Liver (tissue), 8 donors: ENCODE measurements at regions not wholly inside any gene's neighbourhood (a gene's known extent, or its start where the extent isn't known, plus 50 kb on each side); places are given as distances from the start of the nearest gene placed in this dataset.

Experiments used
- DNase-seq: peaks from one replicate; pipeline ENCODE4 v3.0.0-alpha.2; 2017; ENCODE audit warnings: low spot score
- H3K27ac ChIP-seq, 2 donors: one replicate each; pipeline ENCODE4 v1.7.0; 2013; ENCODE audit warnings: inconsistent platforms in 2 of 2, low read length in 2 of 2, control low read depth in 1 of 2, low read depth in 1 of 2, mild to moderate bottlenecking in 1 of 2
- H3K27me3 ChIP-seq, 4 donors: one replicate each; pipeline versions ENCODE4 v1.6.1 to v1.7.0; 2013; ENCODE audit warnings: low read length in 3 of 4, inconsistent platforms in 1 of 4, mild to moderate bottlenecking in 1 of 4, moderate library complexity in 1 of 4; ENCODE audit not compliant: control insufficient read depth in 4 of 4, insufficient read depth in 4 of 4
- H3K36me3 ChIP-seq, 4 donors: one replicate each; pipeline versions ENCODE4 v1.6.1 to v1.7.0; 2013; ENCODE audit warnings: low read length in 3 of 4, mild to moderate bottlenecking in 3 of 4, low read depth in 1 of 4, moderate library complexity in 1 of 4; ENCODE audit not compliant: control insufficient read depth in 4 of 4, insufficient read depth in 3 of 4
- H3K4me1 ChIP-seq, 4 donors: one replicate each; pipeline versions ENCODE4 v1.6.1 to v1.7.0; 2013; ENCODE audit warnings: low read length in 3 of 4, mild to moderate bottlenecking in 3 of 4, moderate library complexity in 1 of 4; ENCODE audit not compliant: control insufficient read depth in 4 of 4, insufficient read depth in 4 of 4
- H3K4me3 ChIP-seq, 3 donors: one replicate each; pipeline versions ENCODE4 v1.6.1 to v1.7.0; 2013; ENCODE audit warnings: low read length in 3 of 3, control low read depth in 1 of 3, low read depth in 1 of 3, mild to moderate bottlenecking in 1 of 3
- H3K9ac ChIP-seq, 2 donors: one replicate each; pipeline ENCODE4 v1.7.0; 2013; ENCODE audit warnings: low read length in 2 of 2, mild to moderate bottlenecking in 2 of 2, moderate library complexity in 2 of 2, control low read depth in 1 of 2, low read depth in 1 of 2
- H3K9me3 ChIP-seq, 4 donors: one replicate each; pipeline versions ENCODE4 v1.6.1 to v1.7.0; 2013; ENCODE audit warnings: low read length in 3 of 4; ENCODE audit not compliant: control insufficient read depth in 4 of 4
- CTCF ChIP-seq: fragments of 150-350 bp; IDR thresholded peaks from 2 replicates; pipeline ENCODE4 v1.5.1; 2017; ENCODE audit warnings: improper control_type of control experiment, low read depth, low read length; ENCODE audit not compliant: missing input control
- EGR1 ChIP-seq, 2 donors: IDR thresholded peaks; 2 replicates each; pipeline ENCODE4 v1.6.1; 2016 to 2018; ENCODE audit warnings: antibody characterized with exemption in 2 of 2, low read depth in 2 of 2
- FOXA1 ChIP-seq: IDR thresholded peaks from 2 replicates; pipeline ENCODE4 v1.6.1; 2016; ENCODE audit warnings: antibody characterized with exemption
- FOXA2 ChIP-seq: IDR thresholded peaks from 2 replicates; pipeline ENCODE4 v1.6.1; 2016; ENCODE audit warnings: antibody characterized with exemption
- GABPA ChIP-seq, 2 donors: IDR thresholded peaks in 1 of 2; conservative IDR thresholded peaks in 1 of 2; 2 replicates each; pipeline ENCODE4 v1.6.1; 2016; ENCODE audit warnings: antibody characterized with exemption in 2 of 2, mild to moderate bottlenecking in 1 of 2, moderate library complexity in 1 of 2
- HNF4A ChIP-seq, 2 donors: conservative IDR thresholded peaks; 2 replicates each; pipeline ENCODE4 v1.6.1; 2016; ENCODE audit warnings: antibody characterized with exemption in 2 of 2, mild to moderate bottlenecking in 2 of 2
- HNF4G ChIP-seq: IDR thresholded peaks from 2 replicates; pipeline ENCODE4 v1.6.1; 2016; ENCODE audit warnings: antibody characterized with exemption
- JUND ChIP-seq, 2 donors: IDR thresholded peaks; 2 replicates each; pipeline ENCODE4 v1.6.1; 2016; ENCODE audit warnings: antibody characterized with exemption in 2 of 2
- MAX ChIP-seq: IDR thresholded peaks from 2 replicates; pipeline ENCODE4 v1.6.1; 2016; ENCODE audit warnings: antibody characterized with exemption
- NR2F2 ChIP-seq: IDR thresholded peaks from 2 replicates; pipeline ENCODE4 v1.6.1; 2016; ENCODE audit warnings: antibody characterized with exemption
- RAD21 ChIP-seq, 2 donors: IDR thresholded peaks; 2 replicates each; pipeline ENCODE4 v1.6.1; 2016; ENCODE audit warnings: antibody characterized with exemption in 2 of 2, mild to moderate bottlenecking in 2 of 2
- REST ChIP-seq: IDR thresholded peaks from 2 replicates; pipeline ENCODE4 v1.6.1; 2016; ENCODE audit warnings: antibody characterized with exemption, mild to moderate bottlenecking
- RXRA ChIP-seq, 2 donors: IDR thresholded peaks; 2 replicates each; pipeline ENCODE4 v1.6.1; 2017 to 2018; ENCODE audit warnings: antibody characterized with exemption in 2 of 2, mild to moderate bottlenecking in 1 of 2
- SP1 ChIP-seq: IDR thresholded peaks from 2 replicates; pipeline ENCODE4 v1.6.1; 2018; ENCODE audit warnings: antibody characterized with exemption, mild to moderate bottlenecking
- TAF1 ChIP-seq: conservative IDR thresholded peaks from 2 replicates; pipeline ENCODE4 v1.6.1; 2016; ENCODE audit warnings: antibody characterized with exemption, mild to moderate bottlenecking
- YY1 ChIP-seq: IDR thresholded peaks from 2 replicates; pipeline ENCODE4 v1.6.1; 2016; ENCODE audit warnings: antibody characterized with exemption, mild to moderate bottlenecking
- WGBS: extraction: QIAGEN DNeasy Blood & Tissue Kit; methylation state at CpG from one replicate; pipeline ENCODE4 v1.1.7; 2013; 5-methylcytosine and 5-hydroxymethylcytosine counted together
- TF ChIP-seq, protein P1 (sequence below): IDR thresholded peaks from 2 replicates; pipeline ENCODE4 v1.6.1; 2016; ENCODE audit warnings: antibody characterized with exemption
- TF ChIP-seq, protein P2 (sequence below): IDR thresholded peaks from 2 replicates; pipeline ENCODE4 v1.6.1; 2016; ENCODE audit warnings: antibody characterized with exemption
- donor health status: healthy.
- donor health status: healthy.
- donor health status: healthy.
- donor health status: healthy.
- donor health status: healthy.

DNA sequence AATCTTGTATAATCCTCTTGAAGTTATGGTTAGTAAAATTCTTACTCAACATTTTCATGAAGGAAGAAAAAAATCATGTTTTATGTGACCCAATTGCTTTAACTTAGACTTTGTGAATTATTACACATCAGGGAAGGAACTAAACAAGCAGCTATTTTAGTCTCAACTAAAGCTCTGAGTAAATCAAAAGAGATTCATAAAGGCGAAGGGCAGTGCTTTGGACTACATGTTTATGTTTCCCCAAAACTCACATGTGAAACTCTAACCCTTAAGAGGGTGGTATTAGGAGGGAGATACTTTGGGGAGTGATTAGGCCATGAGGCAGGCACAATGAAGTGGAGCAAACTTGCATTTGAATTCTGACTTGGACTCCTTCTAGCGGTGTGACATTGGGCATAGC is 283.7 kb upstream of the POU3F3 start:
- no peak overlapping the region for H3K27ac ChIP-seq
- no peaks in the 10 kb centered on the region for H3K27me3 ChIP-seq
- H3K9ac ChIP-seq = no peak overlapping the region
- 86% methylated on average over 2 of the region's 2 CpGs for WGBS
- TF ChIP-seq MAX (no peak), HNF4G (no peak), CTCF (no peak), FOXA1 (no peak), EGR1 (IDR thresholded peaks at IDR 0.05; ENCODE audit: low read depth in 2 of 2) (no peak), NR2F2 (no peak), REST (no peak), RAD21 (IDR thresholded peaks at IDR 0.05) (no peak), TAF1 (no peak), SP1 (no peak), FOXA2 (no peak), RXRA (IDR thresholded peaks at IDR 0.05) (no peak)
- TF ChIP-seq, protein P1, sequence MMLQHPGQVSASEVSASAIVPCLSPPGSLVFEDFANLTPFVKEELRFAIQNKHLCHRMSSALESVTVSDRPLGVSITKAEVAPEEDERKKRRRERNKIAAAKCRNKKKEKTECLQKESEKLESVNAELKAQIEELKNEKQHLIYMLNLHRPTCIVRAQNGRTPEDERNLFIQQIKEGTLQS = no peak
- TF ChIP-seq, protein P2, sequence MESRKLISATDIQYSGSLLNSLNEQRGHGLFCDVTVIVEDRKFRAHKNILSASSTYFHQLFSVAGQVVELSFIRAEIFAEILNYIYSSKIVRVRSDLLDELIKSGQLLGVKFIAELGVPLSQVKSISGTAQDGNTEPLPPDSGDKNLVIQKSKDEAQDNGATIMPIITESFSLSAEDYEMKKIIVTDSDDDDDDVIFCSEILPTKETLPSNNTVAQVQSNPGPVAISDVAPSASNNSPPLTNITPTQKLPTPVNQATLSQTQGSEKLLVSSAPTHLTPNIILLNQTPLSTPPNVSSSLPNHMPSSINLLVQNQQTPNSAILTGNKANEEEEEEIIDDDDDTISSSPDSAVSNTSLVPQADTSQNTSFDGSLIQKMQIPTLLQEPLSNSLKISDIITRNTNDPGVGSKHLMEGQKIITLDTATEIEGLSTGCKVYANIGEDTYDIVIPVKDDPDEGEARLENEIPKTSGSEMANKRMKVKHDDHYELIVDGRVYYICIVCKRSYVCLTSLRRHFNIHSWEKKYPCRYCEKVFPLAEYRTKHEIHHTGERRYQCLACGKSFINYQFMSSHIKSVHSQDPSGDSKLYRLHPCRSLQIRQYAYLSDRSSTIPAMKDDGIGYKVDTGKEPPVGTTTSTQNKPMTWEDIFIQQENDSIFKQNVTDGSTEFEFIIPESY = no peak
- H3K4me1 ChIP-seq = no peaks in the 10 kb centered on the region
- H3K36me3 ChIP-seq = no peaks in the 10 kb centered on the region
- no peak for DNase-seq
- no peaks in the 10 kb centered on the region for H3K9me3 ChIP-seq
- H3K4me3 ChIP-seq = no peak overlapping the region

GRCh38 chr2:104572834-104573233 is 281.1 kb upstream of the POU3F3 start:
- 51% methylated on average over 4 of the region's 4 CpGs for WGBS
- Histone ChIP-seq H3K4me1 (no peaks in the 10 kb centered on the region), H3K36me3 (no peaks in the 10 kb centered on the region), H3K4me3 (no peak overlapping the region), H3K27ac (no peak overlapping the region), H3K9me3 (no peaks in the 10 kb centered on the region), H3K27me3 (no peaks in the 10 kb centered on the region), H3K9ac (no peak overlapping the region)
- no peak for DNase-seq
- no peak for TF ChIP-seq SP1
- TF ChIP-seq RAD21 (IDR thresholded peaks at IDR 0.05) = no peak
- no peak for TF ChIP-seq HNF4A (conservative IDR thresholded peaks at IDR 0.05)
- no peak for TF ChIP-seq FOXA2
- no peak for TF ChIP-seq FOXA1
- no peak for TF ChIP-seq GABPA (IDR thresholded peaks at IDR 0.05 in 1 of 2, conservative IDR thresholded peaks at IDR 0.05 in 1 of 2)
- no peak for TF ChIP-seq JUND (IDR thresholded peaks at IDR 0.05)
- no peak for TF ChIP-seq RXRA (IDR thresholded peaks at IDR 0.05)
- TF ChIP-seq TAF1 = no peak
- no peak for TF ChIP-seq CTCF
- TF ChIP-seq YY1 = no peak
- TF ChIP-seq, protein P1 = no peak
- TF ChIP-seq MAX = no peak
- TF ChIP-seq EGR1 (IDR thresholded peaks at IDR 0.05; ENCODE audit: low read depth in 2 of 2) = no peak
- no peak for TF ChIP-seq HNF4G
- TF ChIP-seq NR2F2 = no peak
- TF ChIP-seq, protein P2 = no peak
